Activated T-cell treated with anti-CD3 and anti-CD28 coated beads, Interleukin-2, amount 50 U/mL, for 24 hours (primary cell): ENCODE measurements at regions not wholly inside any gene's neighbourhood (a gene's known extent, or its start where the extent isn't known, plus 50 kb on each side); places are given as distances from the start of the nearest gene placed in this dataset.
"Not testable (repeated sequence)": the region's sequence is repeated elsewhere in the genome, so short reads cannot be mapped to it uniquely, and the experiment has no call there.

Experiments used
- DNase-seq: peaks from one replicate; pipeline ENCODE4 v3.0.0-alpha.2; 2020
- H3K27ac Mint-ChIP-seq: 2 replicates; pipeline ENCODE4 v1.8.0; 2020; ENCODE audit warnings: mild to moderate bottlenecking, mixed read lengths
- H3K27me3 Mint-ChIP-seq: 2 replicates; pipeline ENCODE4 v1.8.0; 2020; ENCODE audit warnings: mixed read lengths
- H3K36me3 Mint-ChIP-seq: 2 replicates; pipeline ENCODE4 v1.8.0; 2020; ENCODE audit warnings: low read depth, mixed read lengths
- H3K4me1 Mint-ChIP-seq: 2 replicates; pipeline ENCODE4 v1.8.0; 2020; ENCODE audit warnings: low read depth, mixed read lengths
- H3K4me3 Mint-ChIP-seq: 2 replicates; pipeline ENCODE4 v1.8.0; 2020; ENCODE audit warnings: mild to moderate bottlenecking, moderate library complexity, mixed read lengths
- H3K9me3 Mint-ChIP-seq: 2 replicates; pipeline ENCODE4 v1.8.0; 2020; ENCODE audit warnings: mixed read lengths

- Mint-ChIP-seq H3K4me1 (no peaks in the 10 kb centered on the region), H3K9me3 (peaks cover 11% of the 10 kb centered on the region), H3K36me3 (no peaks in the 10 kb centered on the region), H3K27me3 (peaks cover 12% of the 10 kb centered on the region), H3K27ac (no peak overlapping the region), H3K4me3 (no peak overlapping the region)
- no peak for DNase-seq
Observed at GRCh38 chr6:170040906-170041305, 250.0 kb downstream of the DLL1 start.

- Mint-ChIP-seq H3K4me3 (no peak overlapping the region), H3K27ac (no peak overlapping the region), H3K36me3 (no peaks in the 10 kb centered on the region), H3K4me1 (no peaks in the 10 kb centered on the region), H3K27me3 (peaks cover 12% of the 10 kb centered on the region), H3K9me3 (peaks cover 15% of the 10 kb centered on the region)
- DNase-seq, result no peak
Observed at GRCh38 chr6:170040115-170040500, 250.8 kb downstream of the DLL1 start.

- Mint-ChIP-seq H3K4me1 (no peaks in the 10 kb centered on the region), H3K4me3 (no peak overlapping the region), H3K9me3 (peaks cover 15% of the 10 kb centered on the region), H3K36me3 (no peaks in the 10 kb centered on the region), H3K27me3 (peaks cover 12% of the 10 kb centered on the region), H3K27ac (no peak overlapping the region)
- DNase-seq, result no peak
Observed at GRCh38 chr6:170039156-170040114, 251.4 kb downstream of the DLL1 start.

GRCh38 chr6:170038708-170039107 lies 252.2 kb downstream of the DLL1 start:
- no peak for DNase-seq
- Mint-ChIP-seq H3K36me3 (no peaks in the 10 kb centered on the region), H3K4me3 (no peak overlapping the region), H3K27me3 (peaks cover 12% of the 10 kb centered on the region), H3K9me3 (peaks cover 15% of the 10 kb centered on the region), H3K4me1 (no peaks in the 10 kb centered on the region), H3K27ac (no peak overlapping the region)

GRCh38 chr6:170038251-170038650 lies 252.6 kb downstream of the DLL1 start:
- peaks cover 12% of the 10 kb centered on the region for H3K27me3 Mint-ChIP-seq
- H3K4me1 Mint-ChIP-seq, result no peaks in the 10 kb centered on the region
- no peak overlapping the region for H3K27ac Mint-ChIP-seq
- H3K4me3 Mint-ChIP-seq, result no peak overlapping the region
- no peak for DNase-seq
- H3K36me3 Mint-ChIP-seq, result no peaks in the 10 kb centered on the region
- peaks cover 19% of the 10 kb centered on the region for H3K9me3 Mint-ChIP-seq

GRCh38 chr6:170037541-170038250 lies 253.2 kb downstream of the DLL1 start:
- H3K36me3 Mint-ChIP-seq, result no peaks in the 10 kb centered on the region
- no peak overlapping the region for H3K27ac Mint-ChIP-seq
- peaks cover 19% of the 10 kb centered on the region for H3K9me3 Mint-ChIP-seq
- no peak for DNase-seq
- H3K27me3 Mint-ChIP-seq, result peaks cover 12% of the 10 kb centered on the region
- H3K4me3 Mint-ChIP-seq, result no peak overlapping the region
- H3K4me1 Mint-ChIP-seq, result no peaks in the 10 kb centered on the region

- peaks cover 19% of the 10 kb centered on the region for H3K9me3 Mint-ChIP-seq
- H3K27me3 Mint-ChIP-seq, result peaks cover 7% of the 10 kb centered on the region
- H3K36me3 Mint-ChIP-seq, result no peaks in the 10 kb centered on the region
- H3K4me1 Mint-ChIP-seq, result no peaks in the 10 kb centered on the region
- no peak overlapping the region for H3K27ac Mint-ChIP-seq
- DNase-seq, result no peak
- no peak overlapping the region for H3K4me3 Mint-ChIP-seq
Observed at GRCh38 chr6:170036916-170037315, 254.0 kb downstream of the DLL1 start.

GRCh38 chr6:170036367-170036766 lies 254.5 kb downstream of the DLL1 start:
- H3K36me3 Mint-ChIP-seq, H3K4me1 Mint-ChIP-seq, H3K4me3 Mint-ChIP-seq, H3K27ac Mint-ChIP-seq, DNase-seq, H3K27me3 Mint-ChIP-seq: not testable (repeated sequence)
- peaks cover 19% of the 10 kb centered on the region for H3K9me3 Mint-ChIP-seq

GRCh38 chr6:170035901-170036304 lies 255.0 kb downstream of the DLL1 start:
- Mint-ChIP-seq H3K4me1 (no peaks in the 10 kb centered on the region), H3K27me3 (peaks cover 5% of the 10 kb centered on the region), H3K27ac (no peak overlapping the region), H3K4me3 (no peak overlapping the region), H3K36me3 (no peaks in the 10 kb centered on the region), H3K9me3 (peaks cover 19% of the 10 kb centered on the region)
- DNase-seq, result no peak

- H3K4me3 Mint-ChIP-seq, result no peak overlapping the region
- no peak overlapping the region for H3K27ac Mint-ChIP-seq
- DNase-seq, result no peak
- H3K4me1 Mint-ChIP-seq, result no peaks in the 10 kb centered on the region
- peaks cover 5% of the 10 kb centered on the region for H3K27me3 Mint-ChIP-seq
- H3K36me3 Mint-ChIP-seq, result no peaks in the 10 kb centered on the region
- peaks cover 19% of the 10 kb centered on the region for H3K9me3 Mint-ChIP-seq
Observed at GRCh38 chr6:170035044-170035443, 255.8 kb downstream of the DLL1 start.

- Mint-ChIP-seq H3K36me3 (no peaks in the 10 kb centered on the region), H3K4me1 (no peaks in the 10 kb centered on the region), H3K9me3 (peaks cover 19% of the 10 kb centered on the region), H3K4me3 (no peak overlapping the region), H3K27me3 (peaks cover 2% of the 10 kb centered on the region), H3K27ac (no peak overlapping the region)
- DNase-seq, result no peak
Observed at GRCh38 chr6:170034294-170034693, 256.6 kb downstream of the DLL1 start.

- H3K9me3 Mint-ChIP-seq, result peaks cover 19% of the 10 kb centered on the region
- no peak for DNase-seq
- H3K4me3 Mint-ChIP-seq, result no peak overlapping the region
- no peaks in the 10 kb centered on the region for H3K36me3 Mint-ChIP-seq
- H3K27me3 Mint-ChIP-seq, result peaks cover 2% of the 10 kb centered on the region
- H3K27ac Mint-ChIP-seq, result no peak overlapping the region
- H3K4me1 Mint-ChIP-seq, result no peaks in the 10 kb centered on the region
Observed at GRCh38 chr6:170033666-170034065, 257.2 kb downstream of the DLL1 start.

- Mint-ChIP-seq H3K36me3 (no peaks in the 10 kb centered on the region), H3K4me1 (no peaks in the 10 kb centered on the region), H3K27me3 (no peaks in the 10 kb centered on the region), H3K9me3 (peaks cover 19% of the 10 kb centered on the region), H3K4me3 (no peak overlapping the region), H3K27ac (no peak overlapping the region)
- DNase-seq, result no peak
Observed at GRCh38 chr6:170032706-170033309, 258.1 kb downstream of the DLL1 start.

GRCh38 chr6:170032197-170032596 lies 258.7 kb downstream of the DLL1 start:
- Mint-ChIP-seq H3K27me3 (no peaks in the 10 kb centered on the region), H3K4me1 (no peaks in the 10 kb centered on the region), H3K36me3 (no peaks in the 10 kb centered on the region), H3K4me3 (no peak overlapping the region), H3K27ac (no peak overlapping the region), H3K9me3 (peaks cover 19% of the 10 kb centered on the region)
- DNase-seq, result no peak

GRCh38 chr6:170031684-170032121 lies 259.2 kb downstream of the DLL1 start:
- Mint-ChIP-seq H3K4me1 (no peaks in the 10 kb centered on the region), H3K27ac (no peak overlapping the region), H3K9me3 (peaks cover 14% of the 10 kb centered on the region), H3K27me3 (no peaks in the 10 kb centered on the region), H3K36me3 (no peaks in the 10 kb centered on the region), H3K4me3 (no peak overlapping the region)
- DNase-seq, result no peak
